Esophagus squamous epithelium (tissue), 4 donors: ENCODE measurements at regions not wholly inside any gene's neighbourhood (a gene's known extent, or its start where the extent isn't known, plus 50 kb on each side); places are given as distances from the start of the nearest gene placed in this dataset.

Source experiments
- CTCF ChIP-seq, 6 experiments: fragments of 450-650 bp in 4 of 6; fragments of 200-600 bp in 2 of 6; sonication (generic) in 2 of 6; IDR thresholded peaks; one replicate each; pipeline ENCODE4 v1.5.1; 2016 to 2019; ENCODE audit warnings: antibody characterized with exemption in 6 of 6, mild to moderate bottlenecking in 4 of 6, moderate library complexity in 4 of 6
- POLR2A ChIP-seq, 4 donors: fragments of 450-650 bp; IDR thresholded peaks; one replicate each; pipeline ENCODE4 v1.6.1; 2017; ENCODE audit warnings: antibody characterized with exemption in 4 of 4, mild to moderate bottlenecking in 4 of 4, moderate library complexity in 3 of 4

DNA sequence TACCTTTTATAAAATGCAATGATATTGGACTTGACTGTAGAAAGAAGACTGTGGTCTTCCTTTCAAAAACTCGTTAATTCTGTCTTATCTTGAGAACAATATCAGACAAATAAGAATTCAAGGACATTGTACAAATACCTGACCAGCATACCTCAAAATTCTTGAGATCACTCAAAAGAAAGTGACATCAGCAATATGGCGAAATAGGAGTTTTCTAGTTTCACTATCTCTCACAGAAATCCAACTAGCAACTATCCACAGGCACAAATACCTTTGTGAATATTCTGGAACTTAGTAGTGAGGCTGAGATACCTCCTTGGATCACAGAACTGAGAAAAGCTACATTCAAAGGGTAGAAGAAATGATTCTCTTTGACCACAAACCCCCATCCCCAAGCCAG is 419.7 kb downstream of the ZNF385D start:
- TF ChIP-seq CTCF (IDR thresholded peaks at IDR 0.05) (no peak), POLR2A (IDR thresholded peaks at IDR 0.05) (no peak)
